Endothelial cell (in vitro differentiated cells): ENCODE measurements at regions not wholly inside any gene's neighbourhood (a gene's known extent, or its start where the extent isn't known, plus 50 kb on each side); places are given as distances from the start of the nearest gene placed in this dataset.

ENCODE experiments used
- DNase-seq: peaks from one replicate; pipeline ENCODE4 v3.0.0; 2021; ENCODE audit warnings: low spot score
- H3K27ac Mint-ChIP-seq: one replicate; pipeline ENCODE4 v1.8.0; 2021; ENCODE audit warnings: mixed read lengths, inconsistent platforms; ENCODE audit not compliant: unreplicated experiment
- H3K27me3 Mint-ChIP-seq: one replicate; pipeline ENCODE4 v1.8.0; 2021; ENCODE audit warnings: mild to moderate bottlenecking, moderate library complexity, mixed read lengths, inconsistent platforms; ENCODE audit not compliant: unreplicated experiment
- H3K36me3 Mint-ChIP-seq: one replicate; pipeline ENCODE4 v1.8.0; 2021; ENCODE audit warnings: mild to moderate bottlenecking, low read depth, mixed read lengths, inconsistent platforms; ENCODE audit not compliant: unreplicated experiment
- H3K4me1 Mint-ChIP-seq: one replicate; pipeline ENCODE4 v1.8.0; 2021; ENCODE audit warnings: mild to moderate bottlenecking, mixed read lengths, inconsistent platforms; ENCODE audit not compliant: unreplicated experiment
- H3K4me3 Mint-ChIP-seq: one replicate; pipeline ENCODE4 v1.8.0; 2021; ENCODE audit warnings: mild to moderate bottlenecking, mixed read lengths, inconsistent platforms; ENCODE audit not compliant: unreplicated experiment
- H3K9me3 Mint-ChIP-seq: one replicate; pipeline ENCODE4 v1.8.0; 2021; ENCODE audit warnings: mixed read lengths, inconsistent platforms; ENCODE audit not compliant: unreplicated experiment
- TF ChIP-seq, protein P1 (sequence below): fragments of 200-600 bp; sonication (generic); IDR thresholded peaks from one replicate; pipeline ENCODE4 v1.5.0; 2021; ENCODE audit warnings: antibody characterized with exemption; ENCODE audit not compliant: unreplicated experiment

DNA sequence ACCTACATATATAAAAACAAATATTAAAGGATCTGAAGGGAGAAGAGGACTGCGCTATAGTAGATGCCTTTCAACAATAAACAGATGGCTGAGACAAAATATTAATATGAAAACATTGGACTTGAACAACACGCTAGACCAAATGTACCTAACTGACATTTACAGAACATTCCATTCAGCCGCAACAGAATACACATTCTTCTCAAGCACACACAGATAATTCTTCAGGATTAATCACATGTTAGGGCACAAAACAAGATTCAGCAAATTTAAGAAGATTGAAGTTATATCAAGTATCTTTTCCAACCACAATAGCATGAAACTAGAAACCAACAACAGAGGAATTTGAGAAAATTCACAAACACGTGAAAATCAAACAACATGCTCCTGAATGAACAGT lies 741.4 kb downstream of the ADGRL2 start:
- Mint-ChIP-seq H3K4me3 (no peak overlapping the region), H3K9me3 (no peaks in the 10 kb centered on the region), H3K27ac (no peak overlapping the region), H3K4me1 (no peaks in the 10 kb centered on the region), H3K27me3 (no peaks in the 10 kb centered on the region), H3K36me3 (no peaks in the 10 kb centered on the region)
- DNase-seq = no peak
- TF ChIP-seq, protein P1, sequence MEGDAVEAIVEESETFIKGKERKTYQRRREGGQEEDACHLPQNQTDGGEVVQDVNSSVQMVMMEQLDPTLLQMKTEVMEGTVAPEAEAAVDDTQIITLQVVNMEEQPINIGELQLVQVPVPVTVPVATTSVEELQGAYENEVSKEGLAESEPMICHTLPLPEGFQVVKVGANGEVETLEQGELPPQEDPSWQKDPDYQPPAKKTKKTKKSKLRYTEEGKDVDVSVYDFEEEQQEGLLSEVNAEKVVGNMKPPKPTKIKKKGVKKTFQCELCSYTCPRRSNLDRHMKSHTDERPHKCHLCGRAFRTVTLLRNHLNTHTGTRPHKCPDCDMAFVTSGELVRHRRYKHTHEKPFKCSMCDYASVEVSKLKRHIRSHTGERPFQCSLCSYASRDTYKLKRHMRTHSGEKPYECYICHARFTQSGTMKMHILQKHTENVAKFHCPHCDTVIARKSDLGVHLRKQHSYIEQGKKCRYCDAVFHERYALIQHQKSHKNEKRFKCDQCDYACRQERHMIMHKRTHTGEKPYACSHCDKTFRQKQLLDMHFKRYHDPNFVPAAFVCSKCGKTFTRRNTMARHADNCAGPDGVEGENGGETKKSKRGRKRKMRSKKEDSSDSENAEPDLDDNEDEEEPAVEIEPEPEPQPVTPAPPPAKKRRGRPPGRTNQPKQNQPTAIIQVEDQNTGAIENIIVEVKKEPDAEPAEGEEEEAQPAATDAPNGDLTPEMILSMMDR = no peak

DNA sequence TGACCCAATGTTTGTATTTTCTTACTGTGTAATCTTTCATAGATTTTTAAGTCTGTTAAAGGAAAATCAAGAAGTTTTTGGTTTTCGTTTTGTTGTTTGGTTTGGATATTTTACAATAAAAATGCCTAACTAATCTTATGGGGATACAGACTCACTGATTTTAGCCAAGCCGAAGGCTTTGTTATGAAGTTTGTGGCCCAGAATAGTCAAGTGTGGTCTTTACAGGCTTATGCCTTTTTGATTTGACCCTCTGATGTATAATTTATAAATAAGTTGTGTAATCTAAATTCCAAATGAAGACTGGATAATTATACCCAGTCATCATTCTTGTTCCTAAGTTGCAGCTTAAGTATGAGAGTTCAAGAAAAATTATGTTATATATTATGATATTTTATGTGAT lies 739.3 kb downstream of the ADGRL2 start:
- no peaks in the 10 kb centered on the region for H3K9me3 Mint-ChIP-seq
- TF ChIP-seq, protein P1 = no peak
- H3K27ac Mint-ChIP-seq = no peak overlapping the region
- DNase-seq = no peak
- H3K27me3 Mint-ChIP-seq = no peaks in the 10 kb centered on the region
- H3K36me3 Mint-ChIP-seq = no peaks in the 10 kb centered on the region
- no peak overlapping the region for H3K4me3 Mint-ChIP-seq
- H3K4me1 Mint-ChIP-seq = no peaks in the 10 kb centered on the region

DNA sequence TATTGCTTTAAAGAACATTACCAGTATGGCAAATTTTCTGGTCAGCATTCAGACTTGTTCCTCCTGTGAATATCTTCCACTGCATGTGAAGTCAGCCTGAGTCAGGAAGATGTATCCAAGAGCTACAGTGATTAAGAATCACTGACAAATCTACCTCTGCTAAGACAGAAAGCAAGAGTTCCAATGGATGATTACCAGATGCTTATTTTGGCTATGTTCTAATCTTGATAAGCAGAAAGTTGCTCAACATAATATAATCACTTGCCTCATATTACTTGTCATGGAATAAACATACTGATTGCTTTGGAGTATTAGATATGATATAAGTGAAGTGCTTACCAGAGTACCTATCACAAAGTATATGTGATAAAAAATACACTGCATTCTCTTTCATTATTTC lies 738.1 kb downstream of the ADGRL2 start:
- H3K27ac Mint-ChIP-seq = no peak overlapping the region
- H3K36me3 Mint-ChIP-seq = no peaks in the 10 kb centered on the region
- no peaks in the 10 kb centered on the region for H3K9me3 Mint-ChIP-seq
- no peaks in the 10 kb centered on the region for H3K27me3 Mint-ChIP-seq
- no peaks in the 10 kb centered on the region for H3K4me1 Mint-ChIP-seq
- H3K4me3 Mint-ChIP-seq = no peak overlapping the region
- DNase-seq = no peak
- TF ChIP-seq, protein P1 = no peak

DNA sequence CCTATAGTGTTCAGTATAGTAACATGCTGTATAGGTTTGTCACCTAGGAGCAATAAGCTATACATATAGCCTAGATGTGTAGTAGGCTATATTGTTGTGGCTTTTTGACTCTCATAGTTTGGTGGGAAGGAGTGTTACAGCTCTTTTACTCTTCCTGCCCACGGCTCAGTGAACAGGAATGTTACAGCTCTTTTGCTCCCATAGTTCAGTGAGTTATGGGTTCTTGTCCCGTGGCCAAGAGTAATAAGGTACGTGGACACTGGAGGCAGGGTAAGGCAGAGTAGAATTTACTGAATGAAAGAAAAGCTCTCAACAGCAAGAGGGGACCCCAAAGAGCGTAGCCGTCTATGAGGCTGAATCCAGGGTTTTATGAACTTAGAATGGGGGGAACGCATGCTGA lies 734.3 kb downstream of the ADGRL2 start:
- DNase-seq = no peak
- no peaks in the 10 kb centered on the region for H3K36me3 Mint-ChIP-seq
- no peaks in the 10 kb centered on the region for H3K4me1 Mint-ChIP-seq
- H3K27me3 Mint-ChIP-seq = no peaks in the 10 kb centered on the region
- H3K27ac Mint-ChIP-seq = no peak overlapping the region
- no peaks in the 10 kb centered on the region for H3K9me3 Mint-ChIP-seq
- H3K4me3 Mint-ChIP-seq = no peak overlapping the region
- TF ChIP-seq, protein P1 = no peak

DNA sequence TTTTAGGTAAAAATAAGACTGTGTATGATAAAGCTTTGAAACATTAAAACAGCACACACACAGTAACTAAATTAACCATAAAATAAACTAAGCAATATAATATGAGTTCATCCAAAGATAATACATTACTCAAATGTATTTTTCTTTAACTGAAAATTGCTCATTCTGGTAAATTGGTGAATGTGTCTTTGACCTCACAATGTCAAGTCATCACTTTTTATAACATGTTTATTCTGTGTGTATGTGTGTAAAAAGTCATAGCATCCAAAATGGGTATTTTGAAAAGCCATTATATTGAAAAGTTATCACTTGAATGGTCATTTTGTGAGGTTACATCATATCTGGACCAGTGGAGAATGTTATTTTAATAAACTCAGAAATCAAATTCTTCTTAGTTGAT lies 724.6 kb downstream of the ADGRL2 start:
- no peak overlapping the region for H3K4me3 Mint-ChIP-seq
- no peaks in the 10 kb centered on the region for H3K36me3 Mint-ChIP-seq
- H3K9me3 Mint-ChIP-seq = no peaks in the 10 kb centered on the region
- TF ChIP-seq, protein P1 = no peak
- H3K27me3 Mint-ChIP-seq = no peaks in the 10 kb centered on the region
- DNase-seq = no peak
- no peaks in the 10 kb centered on the region for H3K4me1 Mint-ChIP-seq
- no peak overlapping the region for H3K27ac Mint-ChIP-seq
